H1 (cell line): ENCODE measurements at regions not wholly inside any gene's neighbourhood (a gene's known extent, or its start where the extent isn't known, plus 50 kb on each side); places are given as distances from the start of the nearest gene placed in this dataset.

ENCODE experiments used
- TF ChIP-seq, protein P1 (sequence below): IDR thresholded peaks from 2 replicates; pipeline ENCODE4 v1.6.1; 2012; ENCODE audit warnings: low read length, inconsistent platforms

DNA sequence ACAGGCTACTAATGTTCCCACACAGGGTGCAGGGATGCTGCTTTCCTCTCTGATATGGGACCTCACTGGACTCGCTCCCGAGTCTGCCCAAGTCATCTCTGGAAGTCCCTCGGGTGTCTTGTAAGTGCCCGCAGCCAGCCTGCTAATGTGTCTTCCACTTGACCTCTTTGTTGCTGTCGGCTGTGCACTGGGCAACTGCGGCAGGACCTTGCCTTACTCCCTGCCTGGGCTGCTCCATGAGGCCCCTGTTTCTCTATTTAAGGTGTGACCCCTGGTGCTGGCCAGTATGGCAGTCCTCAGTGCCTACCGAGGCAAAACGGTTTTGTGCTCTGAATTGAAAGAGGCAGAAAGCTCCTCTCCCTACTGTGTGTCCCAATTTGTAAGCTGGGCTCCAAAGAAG lies 88.8 kb upstream of the DUSP5 start (continued):
- TF ChIP-seq, protein P1, sequence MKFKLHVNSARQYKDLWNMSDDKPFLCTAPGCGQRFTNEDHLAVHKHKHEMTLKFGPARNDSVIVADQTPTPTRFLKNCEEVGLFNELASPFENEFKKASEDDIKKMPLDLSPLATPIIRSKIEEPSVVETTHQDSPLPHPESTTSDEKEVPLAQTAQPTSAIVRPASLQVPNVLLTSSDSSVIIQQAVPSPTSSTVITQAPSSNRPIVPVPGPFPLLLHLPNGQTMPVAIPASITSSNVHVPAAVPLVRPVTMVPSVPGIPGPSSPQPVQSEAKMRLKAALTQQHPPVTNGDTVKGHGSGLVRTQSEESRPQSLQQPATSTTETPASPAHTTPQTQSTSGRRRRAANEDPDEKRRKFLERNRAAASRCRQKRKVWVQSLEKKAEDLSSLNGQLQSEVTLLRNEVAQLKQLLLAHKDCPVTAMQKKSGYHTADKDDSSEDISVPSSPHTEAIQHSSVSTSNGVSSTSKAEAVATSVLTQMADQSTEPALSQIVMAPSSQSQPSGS: no peak
- TF ChIP-seq, all 59 proteins: peak for 0
